Breast epithelium (tissue), 4 donors: ENCODE measurements at regions not wholly inside any gene's neighbourhood (a gene's known extent, or its start where the extent isn't known, plus 50 kb on each side); places are given as distances from the start of the nearest gene placed in this dataset.

Experiments used
- DNase-seq, 2 donors: peaks; one replicate each; pipeline ENCODE4 v3.0.0-alpha.2; 2019; ENCODE audit warnings: low spot score in 2 of 2
- H3K27ac ChIP-seq, 2 donors: fragments of 200-600 bp; sonication (generic) in 1 of 2; one replicate each; pipeline ENCODE4 v1.5.1; 2016 to 2019; ENCODE audit warnings: mild to moderate bottlenecking in 1 of 2
- H3K27me3 ChIP-seq, 2 donors: fragments of 200-600 bp; sonication (generic) in 1 of 2; one replicate each; pipeline versions ENCODE4 v1.5.1 to v1.6.0; 2017 to 2019; ENCODE audit warnings: control low read depth in 1 of 2, mild to moderate bottlenecking in 1 of 2
- H3K36me3 ChIP-seq: fragments of 200-600 bp; one replicate; pipeline ENCODE4 v1.5.1; 2019
- H3K4me1 ChIP-seq, 2 donors: fragments of 200-600 bp; sonication (generic); one replicate each; pipeline ENCODE4 v1.5.1; 2016 to 2019; ENCODE audit warnings: control low read depth in 1 of 2
- H3K4me3 ChIP-seq, 3 donors: fragments of 200-600 bp; sonication (generic); 1 replicate in 2 of 3; 2 replicates in 1 of 3; pipeline ENCODE4 v1.5.1; 2016 to 2019; ENCODE audit warnings: mild to moderate bottlenecking in 3 of 3, moderate library complexity in 2 of 3
- H3K9me3 ChIP-seq, 2 donors: fragments of 200-600 bp; sonication (generic) in 1 of 2; one replicate each; pipeline ENCODE4 v1.5.1; 2016 to 2019; ENCODE audit warnings: control low read depth in 1 of 2
- CTCF ChIP-seq, 3 donors: fragments of 450-650 bp; IDR thresholded peaks; one replicate each; pipeline ENCODE4 v1.5.1; 2016 to 2017; ENCODE audit warnings: antibody characterized with exemption in 3 of 3, mild to moderate bottlenecking in 3 of 3, moderate library complexity in 3 of 3
- POLR2A ChIP-seq: fragments of 450-650 bp; IDR thresholded peaks from one replicate; pipeline ENCODE4 v1.6.1; 2016; ENCODE audit warnings: antibody characterized with exemption, mild to moderate bottlenecking, moderate library complexity
- POLR2AphosphoS5 ChIP-seq, 3 donors: sonication (generic); formaldehyde crosslinking; IDR thresholded peaks; one replicate each; pipeline ENCODE4 v1.6.1; 2017; ENCODE audit warnings: antibody characterized with exemption in 3 of 3
- intact Hi-C: fragments of 100-400 bp; cut with DNase I; formaldehyde crosslinking; loops from one replicate; pipeline ENCODE4 v1.15.1; 2023; ENCODE audit warnings: low total_unique reads

- no peaks in the 10 kb centered on the region for H3K27me3 ChIP-seq
- H3K4me3 ChIP-seq, result no peak overlapping the region
- H3K9me3 ChIP-seq, result no peaks in the 10 kb centered on the region
- H3K27ac ChIP-seq, result no peak overlapping the region
- H3K36me3 ChIP-seq, result no peaks in the 10 kb centered on the region
- H3K4me1 ChIP-seq, result no peaks in the 10 kb centered on the region
- TF ChIP-seq POLR2AphosphoS5 (IDR thresholded peaks at IDR 0.05) (no peak), CTCF (IDR thresholded peaks at IDR 0.05) (no peak), POLR2A (no peak)
- intact Hi-C loops, result no loop called here
- DNase-seq, result no peak
Observed at GRCh38 chr21:27734146-27734545, 767.3 kb upstream of the ADAMTS5 start.

- Histone ChIP-seq H3K36me3 (no peaks in the 10 kb centered on the region), H3K9me3 (no peaks in the 10 kb centered on the region), H3K4me3 (no peak overlapping the region), H3K27me3 (no peaks in the 10 kb centered on the region), H3K27ac (no peak overlapping the region), H3K4me1 (no peaks in the 10 kb centered on the region)
- TF ChIP-seq POLR2A, result no peak
- no peak for TF ChIP-seq CTCF (IDR thresholded peaks at IDR 0.05)
- TF ChIP-seq POLR2AphosphoS5 (IDR thresholded peaks at IDR 0.05), result no peak
- intact Hi-C loops, result no loop called here
- DNase-seq, result no peak
Observed at GRCh38 chr21:27725916-27726315, 759.0 kb upstream of the ADAMTS5 start.

GRCh38 chr21:27722095-27722494, 755.2 kb upstream of the ADAMTS5 start:
- Histone ChIP-seq H3K4me3 (no peak overlapping the region), H3K36me3 (no peaks in the 10 kb centered on the region), H3K4me1 (no peaks in the 10 kb centered on the region), H3K27me3 (no peaks in the 10 kb centered on the region), H3K27ac (no peak overlapping the region), H3K9me3 (no peaks in the 10 kb centered on the region)
- TF ChIP-seq POLR2A (no peak), POLR2AphosphoS5 (IDR thresholded peaks at IDR 0.05) (no peak), CTCF (IDR thresholded peaks at IDR 0.05) (no peak)
- intact Hi-C loops, result no loop called here
- no peak for DNase-seq

GRCh38 chr21:27721675-27722074, 754.8 kb upstream of the ADAMTS5 start:
- no peaks in the 10 kb centered on the region for H3K9me3 ChIP-seq
- intact Hi-C loops, result no loop called here
- H3K4me1 ChIP-seq, result no peaks in the 10 kb centered on the region
- H3K36me3 ChIP-seq, result no peaks in the 10 kb centered on the region
- no peaks in the 10 kb centered on the region for H3K27me3 ChIP-seq
- no peak for DNase-seq
- TF ChIP-seq CTCF (IDR thresholded peaks at IDR 0.05), result no peak
- TF ChIP-seq POLR2A, result no peak
- TF ChIP-seq POLR2AphosphoS5 (IDR thresholded peaks at IDR 0.05), result no peak
- no peak overlapping the region for H3K4me3 ChIP-seq
- H3K27ac ChIP-seq, result no peak overlapping the region

GRCh38 chr21:27719226-27719625, 752.3 kb upstream of the ADAMTS5 start:
- Histone ChIP-seq H3K9me3 (no peaks in the 10 kb centered on the region), H3K36me3 (no peaks in the 10 kb centered on the region), H3K27me3 (no peaks in the 10 kb centered on the region), H3K4me1 (no peaks in the 10 kb centered on the region), H3K27ac (no peak overlapping the region), H3K4me3 (no peak overlapping the region)
- intact Hi-C loops, result no loop called here
- TF ChIP-seq POLR2AphosphoS5 (IDR thresholded peaks at IDR 0.05) (no peak), CTCF (IDR thresholded peaks at IDR 0.05) (no peak), POLR2A (no peak)
- DNase-seq, result no peak
